HepG2 (cell line): ENCODE measurements at regions not wholly inside any gene's neighbourhood (a gene's known extent, or its start where the extent isn't known, plus 50 kb on each side); places are given as distances from the start of the nearest gene placed in this dataset.
"Not testable (repeated sequence)": the region's sequence is repeated elsewhere in the genome, so short reads cannot be mapped to it uniquely, and the experiment has no call there.

Source experiments
- POLR2A ChIP-seq, 2 experiments: IDR thresholded peaks; 2 replicates each; pipeline ENCODE4 v1.6.1; 2011; ENCODE audit warnings: low read depth in 2 of 2, low read length in 2 of 2, mild to moderate bottlenecking in 1 of 2, moderate library complexity in 1 of 2; ENCODE audit not compliant: insufficient read depth in 1 of 2
- TOE1 ChIP-seq: sonication (generic); formaldehyde crosslinking; IDR thresholded peaks from 2 replicates; pipeline ENCODE4 v1.4.0; 2020; ENCODE audit warnings: mild to moderate bottlenecking, missing genetic modification reagents
- ZNF124 ChIP-seq: sonication (generic); formaldehyde crosslinking; IDR thresholded peaks from 2 replicates; pipeline ENCODE4 v1.4.0; 2020; ENCODE audit warnings: missing genetic modification reagents
- TF ChIP-seq, protein P1 (sequence below): sonication (generic); formaldehyde crosslinking; IDR thresholded peaks from 2 replicates; pipeline ENCODE4 v1.9.0; 2021; ENCODE audit warnings: missing genetic modification reagents, borderline replicate concordance

DNA sequence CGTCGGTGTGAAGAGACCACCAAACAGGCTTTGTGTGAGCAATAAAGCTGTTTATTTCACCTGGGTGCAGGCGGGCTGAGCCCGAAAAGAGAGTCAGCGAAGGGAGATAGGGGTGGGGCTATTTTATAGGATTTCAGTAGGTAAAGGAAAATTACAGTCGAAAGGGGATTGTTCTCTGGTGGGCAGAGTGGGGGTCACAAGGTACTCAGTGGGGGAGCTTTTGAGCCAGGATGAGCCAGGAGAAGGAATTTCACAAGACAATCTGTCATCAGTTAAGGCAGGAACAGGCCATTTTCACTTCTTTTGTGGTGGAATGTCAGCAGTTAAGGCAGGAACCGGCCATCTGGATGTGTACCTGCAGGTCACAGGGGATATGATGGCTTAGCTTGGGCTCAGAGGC is 98.1 kb downstream of the RTP4 start:
- TF ChIP-seq POLR2A (IDR thresholded peaks at IDR 0.05; ENCODE audit: insufficient read depth in 1 of 2, low read depth in 2 of 2, low read length in 2 of 2); ZNF124 (CRISPR knock-in tag); TOE1: not testable (repeated sequence)
- TF ChIP-seq, protein P1, sequence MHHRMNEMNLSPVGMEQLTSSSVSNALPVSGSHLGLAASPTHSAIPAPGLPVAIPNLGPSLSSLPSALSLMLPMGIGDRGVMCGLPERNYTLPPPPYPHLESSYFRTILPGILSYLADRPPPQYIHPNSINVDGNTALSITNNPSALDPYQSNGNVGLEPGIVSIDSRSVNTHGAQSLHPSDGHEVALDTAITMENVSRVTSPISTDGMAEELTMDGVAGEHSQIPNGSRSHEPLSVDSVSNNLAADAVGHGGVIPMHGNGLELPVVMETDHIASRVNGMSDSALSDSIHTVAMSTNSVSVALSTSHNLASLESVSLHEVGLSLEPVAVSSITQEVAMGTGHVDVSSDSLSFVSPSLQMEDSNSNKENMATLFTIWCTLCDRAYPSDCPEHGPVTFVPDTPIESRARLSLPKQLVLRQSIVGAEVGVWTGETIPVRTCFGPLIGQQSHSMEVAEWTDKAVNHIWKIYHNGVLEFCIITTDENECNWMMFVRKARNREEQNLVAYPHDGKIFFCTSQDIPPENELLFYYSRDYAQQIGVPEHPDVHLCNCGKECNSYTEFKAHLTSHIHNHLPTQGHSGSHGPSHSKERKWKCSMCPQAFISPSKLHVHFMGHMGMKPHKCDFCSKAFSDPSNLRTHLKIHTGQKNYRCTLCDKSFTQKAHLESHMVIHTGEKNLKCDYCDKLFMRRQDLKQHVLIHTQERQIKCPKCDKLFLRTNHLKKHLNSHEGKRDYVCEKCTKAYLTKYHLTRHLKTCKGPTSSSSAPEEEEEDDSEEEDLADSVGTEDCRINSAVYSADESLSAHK = not testable (repeated sequence)
